GM12878 (cell line): ENCODE measurements at regions not wholly inside any gene's neighbourhood (a gene's known extent, or its start where the extent isn't known, plus 50 kb on each side); places are given as distances from the start of the nearest gene placed in this dataset.
A peak's percentile ranks its signal among the peaks of the same experiment; 100 is the strongest.

Source experiments
- ATAC-seq: fragments of 200-7000 bp; cut with Tn5 transposase; 3 replicates; pipeline ENCODE4 v1.9.1; 2020; ENCODE audit warnings: mild to moderate bottlenecking, moderate library complexity
- BruUV-seq: library from RNA; stranded (reverse); fragments of 400-500 nt; replicated peaks from 2 replicates; lab custom pipeline; 2021; lab: Mats Ljungman, UMichigan
- CTCF ChIA-PET: fragments of 300-600 bp; sonication (Branson Sonifier 250); formaldehyde crosslinking; extraction: SDS; loops from one replicate; lab custom pipeline; 2021; ENCODE audit warnings: inconsistent platforms; lab: Yijun Ruan, JAX
- POLR2A ChIA-PET: fragments of 350-600 bp; formaldehyde crosslinking; extraction: SDS; loops from one replicate; lab custom pipeline; 2021; ENCODE audit warnings: inconsistent platforms; lab: Charles Lee
- RAD21 ChIA-PET: fragments of 300-600 bp; sonication (Branson Sonifier 250); formaldehyde crosslinking; loops from one replicate; lab custom pipeline; 2023; ENCODE audit warnings: antibody characterized with exemption; ENCODE audit not compliant: unreplicated experiment; lab: Charles Lee
- SMC1A ChIA-PET: fragments of 300-600 bp; sonication (Branson Sonifier 250); formaldehyde crosslinking; loops from one replicate; lab custom pipeline; 2023; ENCODE audit not compliant: unreplicated experiment, uncharacterized antibody; lab: Charles Lee
- DNase-seq: peaks from one replicate; pipeline ENCODE4 v3.0.0-alpha.2; 2011; ENCODE audit warnings: low read depth, low spot score
- FAIRE-seq: peaks from 3 replicates; lab custom pipeline; 2011; peaks lifted over from hg19 to GRCh38; lab: Jason Lieb, UNC
- H2AFZ ChIP-seq: 2 replicates; pipeline ENCODE4 v1.6.0; 2011; ENCODE audit warnings: low read depth, low read length, control low read depth; ENCODE audit not compliant: control insufficient read depth
- H3K27ac ChIP-seq: 2 replicates; pipeline ENCODE4 v1.5.1; 2011; ENCODE audit warnings: control low read depth; ENCODE audit not compliant: control insufficient read depth, insufficient read depth
- H3K27me3 ChIP-seq, 2 experiments: replicated peaks in 1 of 2; 2 replicates each; pipeline versions ENCODE4 v1.6.0 to v1.6.1; 2011; ENCODE audit warnings: low read length in 1 of 2; ENCODE audit not compliant: control insufficient read depth in 2 of 2, insufficient read depth in 2 of 2
- H3K36me3 ChIP-seq, 2 experiments: 2 replicates each; pipeline ENCODE4 v1.5.1; 2011; ENCODE audit warnings: low read length in 1 of 2; ENCODE audit not compliant: control insufficient read depth in 2 of 2, insufficient read depth in 2 of 2
- H3K4me1 ChIP-seq: 2 replicates; pipeline ENCODE4 v1.6.1; 2011; ENCODE audit warnings: mild to moderate bottlenecking, low read length, moderate library complexity, mixed read lengths; ENCODE audit not compliant: control insufficient read depth, insufficient read depth
- H3K4me2 ChIP-seq: 2 replicates; pipeline ENCODE4 v1.6.0; 2011; ENCODE audit warnings: control low read depth; ENCODE audit not compliant: control insufficient read depth, insufficient read depth
- H3K4me3 ChIP-seq: fragments of 200-600 bp; sonication (generic); 2 replicates; pipeline ENCODE4 v1.5.1; 2016
- H3K79me2 ChIP-seq: 2 replicates; pipeline ENCODE4 v1.6.0; 2011; ENCODE audit warnings: low read length; ENCODE audit not compliant: control insufficient read depth, insufficient read depth
- H3K9ac ChIP-seq: 2 replicates; pipeline ENCODE4 v1.8.0; 2011; ENCODE audit warnings: low read length, control low read depth, mixed read lengths; ENCODE audit not compliant: control insufficient read depth, insufficient read depth
- H3K9me3 ChIP-seq: replicated peaks from 3 replicates; pipeline ENCODE4 v1.5.1; 2011; ENCODE audit warnings: mild to moderate bottlenecking, low read length; ENCODE audit not compliant: control insufficient read depth, insufficient read depth
- H4K20me1 ChIP-seq: 2 replicates; pipeline ENCODE4 v1.6.0; 2011; ENCODE audit not compliant: control insufficient read depth, insufficient read depth
- BACH1 ChIP-seq: fragments of 450-650 bp; IDR thresholded peaks from 2 replicates; pipeline ENCODE4 v1.6.1; 2017; ENCODE audit warnings: mild to moderate bottlenecking, borderline replicate concordance
- CBX3 ChIP-seq: fragments of 200-600 bp; sonication (generic); IDR thresholded peaks from 2 replicates; pipeline ENCODE4 v1.6.1; 2016; ENCODE audit warnings: low read depth, borderline replicate concordance
- CBX5 ChIP-seq: sonication (generic); IDR thresholded peaks from 2 replicates; pipeline ENCODE4 v1.6.1; 2016; ENCODE audit warnings: low read depth, moderate library complexity, mild to moderate bottlenecking, inconsistent platforms
- ELK1 ChIP-seq: IDR thresholded peaks from 2 replicates; pipeline ENCODE4 v1.6.1; 2012; ENCODE audit warnings: low read depth, low read length, improper control_type of control experiment
- ESRRA ChIP-seq: IDR thresholded peaks from 2 replicates; pipeline ENCODE4 v1.6.1; 2012; ENCODE audit warnings: mild to moderate bottlenecking, low read length, improper control_type of control experiment
- HDGF ChIP-seq: fragments of 450-650 bp; IDR thresholded peaks from 2 replicates; pipeline ENCODE4 v1.6.1; 2016; ENCODE audit warnings: antibody characterized with exemption
- JUNB ChIP-seq: IDR thresholded peaks from 2 replicates; pipeline ENCODE4 v1.6.1; 2016; ENCODE audit warnings: antibody characterized with exemption, mild to moderate bottlenecking
- KLF5 ChIP-seq: fragments of 450-650 bp; IDR thresholded peaks from 2 replicates; pipeline ENCODE4 v1.6.1; 2014; ENCODE audit warnings: mild to moderate bottlenecking; ENCODE audit not compliant: partially characterized antibody
- MYC ChIP-seq: IDR thresholded peaks from 2 replicates; pipeline ENCODE4 v1.6.1; 2011; ENCODE audit warnings: mild to moderate bottlenecking, low read length, moderate library complexity, inconsistent platforms; ENCODE audit not compliant: insufficient read depth, insufficient replicate concordance, insufficient read length, severe bottlenecking
- NR2F1 ChIP-seq: fragments of 450-650 bp; conservative IDR thresholded peaks from 2 replicates; pipeline ENCODE4 v1.6.1; 2017; ENCODE audit warnings: mild to moderate bottlenecking
- PML ChIP-seq: IDR thresholded peaks from 2 replicates; pipeline ENCODE4 v1.6.1; 2012; ENCODE audit warnings: low read length, inconsistent platforms
- POLR2AphosphoS5 ChIP-seq: IDR thresholded peaks from 2 replicates; pipeline ENCODE4 v1.6.1; 2011; ENCODE audit warnings: mild to moderate bottlenecking, low read length, inconsistent platforms
- RELA ChIP-seq: fragments of 450-650 bp; IDR thresholded peaks from 2 replicates; pipeline ENCODE4 v1.8.0; 2014; ENCODE audit warnings: borderline replicate concordance; ENCODE audit not compliant: partially characterized antibody
- SIX5 ChIP-seq: IDR thresholded peaks from 2 replicates; pipeline ENCODE4 v1.6.1; 2011; ENCODE audit warnings: mild to moderate bottlenecking, low read depth, low read length, moderate library complexity; ENCODE audit not compliant: severe bottlenecking
- SP1 ChIP-seq: IDR thresholded peaks from one replicate; pipeline ENCODE4 v1.6.1; 2011; ENCODE audit warnings: low read depth, low read length
- SREBF1 ChIP-seq: IDR thresholded peaks from 2 replicates; pipeline ENCODE4 v1.6.1; 2012; ENCODE audit warnings: mild to moderate bottlenecking, low read length
- STAT3 ChIP-seq: IDR thresholded peaks from 2 replicates; pipeline ENCODE4 v1.6.1; 2011; ENCODE audit warnings: low read depth, low read length, improper control_type of control experiment
- SUPT20H ChIP-seq: IDR thresholded peaks from 2 replicates; pipeline ENCODE4 v1.6.1; 2011; ENCODE audit warnings: low read depth, mild to moderate bottlenecking, low read length, moderate library complexity, borderline replicate concordance; ENCODE audit not compliant: control insufficient read depth
- YBX1 ChIP-seq: fragments of 450-650 bp; IDR thresholded peaks from 2 replicates; pipeline ENCODE4 v1.6.1; 2016; ENCODE audit warnings: antibody characterized with exemption
- ZNF274 ChIP-seq: IDR thresholded peaks from one replicate; pipeline ENCODE4 v1.8.0; 2011; ENCODE audit not compliant: insufficient read length, insufficient read depth
- WGBS: methylation state at CpG from one replicate; pipeline ENCODE4 v1.1.6; 2016; ENCODE audit warnings: low lambda C conversion rate; ENCODE audit not compliant: insufficient replicate concordance, insufficient coverage; ENCODE audit errors: missing lambda C conversion rate; 5-methylcytosine and 5-hydroxymethylcytosine counted together
- in situ Hi-C: fragments of 300-500 bp; cut with MboI; formaldehyde crosslinking; loops from 9 replicates; pipeline ENCODE4 v1.14.3; 2018; ENCODE audit warnings: mixed read lengths
- intact Hi-C: fragments of 100-400 bp; cut with micrococcal nuclease; formaldehyde crosslinking; loops from one replicate; pipeline ENCODE4 v1.14.2; 2022; ENCODE audit not compliant: unreplicated experiment

- POLR2A ChIA-PET, result no interaction called here
- CTCF ChIA-PET, result interaction anchor here (0.8 kb wide), 1 partner anchor 61 kb away, joined by 3 read pairs; no protein-coding TSS in a partner anchor
Measured at GRCh38 chr13:24610956-24611355, 69.3 kb upstream of the ATP12A start.

More at GRCh38 chr13:24610956-24611355, 69.3 kb upstream of the ATP12A start:
- ChIA-PET RAD21 (no interaction called here), SMC1A (no interaction called here)
- Histone ChIP-seq H3K27me3 (no peaks in the 10 kb centered on the region), H3K36me3 (no peaks in the 10 kb centered on the region), H3K79me2 (no peaks in the 10 kb centered on the region), H4K20me1 (no peaks in the 10 kb centered on the region), H3K9me3 (no peaks in the 10 kb centered on the region), H3K4me3 (no peak overlapping the region), H3K9ac (no peak overlapping the region), H3K4me1 (peaks cover 8% of the 10 kb centered on the region), H2AFZ (peak overlapping the region; percentile 37), H3K4me2 (no peak overlapping the region), H3K27ac (no peak overlapping the region)
- TF ChIP-seq KLF5 (no peak), ELK1 (no peak), CBX5 (no peak), RELA (no peak), SP1 (no peak), MYC (no peak), STAT3 (no peak), ESRRA (no peak), CBX3 (no peak), ZNF274 (no peak), SIX5 (no peak), NR2F1 (no peak), SREBF1 (no peak), YBX1 (no peak), SUPT20H (no peak), BACH1 (no peak), JUNB (no peak), PML (no peak), HDGF (no peak), POLR2AphosphoS5 (no peak)
- FAIRE-seq, result no peak
- BruUV-seq, result no TSS peak
- in situ Hi-C loops (no loop called here), intact Hi-C loops (no loop called here)
- WGBS, result 36% methylated on average over 3 of the region's 3 CpGs
- DNase-seq, result no peak
- ATAC-seq, result peak; percentile 31; the same call in 1 of the 3 replicates
